ENCODE measurements at regions not wholly inside any gene's neighbourhood (a gene's known extent, or its start where the extent isn't known, plus 50 kb on each side); places are given as distances from the start of the nearest gene placed in this dataset.

GRCh38 chr3:72652395-72652794 is 195.8 kb downstream of the SHQ1 start:
- Histone ChIP-seq H3K79me2 (ENCODE audit: insufficient read depth, low read length) (no peaks in the 10 kb centered on the region), H3K27me3 (ENCODE audit: control insufficient read depth in 2 of 2, insufficient read depth in 2 of 2, low read length in 2 of 2) (peaks cover 13 to 21% of the 10 kb centered on the region in 2 donors), H3K27ac (ENCODE audit: low read depth in 1 of 2, low read length in 2 of 2) (no peak overlapping the region), H3K36me3 (replicated peaks in 1 of 2; ENCODE audit: control insufficient read depth in 1 of 2, insufficient read depth in 2 of 2, low read length in 2 of 2) (no peaks in the 10 kb centered on the region), H3K9me3 (replicated peaks in 1 of 2; ENCODE audit: control insufficient read depth in 1 of 2, insufficient read depth in 1 of 2, low read length in 2 of 2) (no peaks in the 10 kb centered on the region), H3K4me3 (replicated peaks in 1 of 3; ENCODE audit: low read depth in 2 of 3, low read length in 3 of 3) (no peak overlapping the region), H3K4me1 (ENCODE audit: control insufficient read depth in 1 of 2, insufficient read depth in 2 of 2, low read length in 2 of 2) (peaks cover 6 to 7% of the 10 kb centered on the region in 2 donors), H4K20me1 (ENCODE audit: insufficient read depth, low read length) (no peaks in the 10 kb centered on the region), H3K4me2 (replicated peaks; ENCODE audit: extremely low read depth, low read length, poor library complexity, severe bottlenecking) (no peak overlapping the region), H3K9ac (ENCODE audit: insufficient read depth, low read length, poor library complexity, severe bottlenecking) (no peak overlapping the region), H2AFZ (ENCODE audit: insufficient read depth, low read depth, low read length, poor library complexity, severe bottlenecking) (no peak overlapping the region)
- Mint-ChIP-seq H3K4me1 (peaks cover 7% of the 10 kb centered on the region), H3K36me3 (no peaks in the 10 kb centered on the region), H3K27ac (peak overlapping the region in 1 of 7 donors; percentile 31), H3K27me3 (ENCODE audit: low read depth in 3 of 3) (peaks cover 17 to 26% (median 21%) of the 10 kb centered on the region in 3 donors), H3K9me3 (peaks cover 0 to 6% (median 0%) of the 10 kb centered on the region in 7 donors), H3K4me3 (no peak overlapping the region)
- TF ChIP-seq CTCF (IDR thresholded peaks at IDR 0.05), result no peak
- intact Hi-C loops (cut with micrococcal nuclease), result loop anchor here in 1 of 2 donors (10.0 kb wide), 1 partner anchor 58 kb away; no protein-coding TSS in a partner anchor
- 90% methylated on average over 2 of the region's 4 CpGs for WGBS (ENCODE audit: insufficient coverage)
- DNase-seq, result no peak

GRCh38 chr3:72651498-72651897 is 196.7 kb downstream of the SHQ1 start:
- Histone ChIP-seq H3K9me3 (replicated peaks in 1 of 2; ENCODE audit: control insufficient read depth in 1 of 2, insufficient read depth in 1 of 2, low read length in 2 of 2) (no peaks in the 10 kb centered on the region), H4K20me1 (ENCODE audit: insufficient read depth, low read length) (no peaks in the 10 kb centered on the region), H3K4me2 (replicated peaks; ENCODE audit: extremely low read depth, low read length, poor library complexity, severe bottlenecking) (no peak overlapping the region), H3K79me2 (ENCODE audit: insufficient read depth, low read length) (no peaks in the 10 kb centered on the region), H3K4me3 (replicated peaks in 1 of 3; ENCODE audit: low read depth in 2 of 3, low read length in 3 of 3) (no peak overlapping the region), H3K9ac (ENCODE audit: insufficient read depth, low read length, poor library complexity, severe bottlenecking) (no peak overlapping the region), H3K36me3 (replicated peaks in 1 of 2; ENCODE audit: control insufficient read depth in 1 of 2, insufficient read depth in 2 of 2, low read length in 2 of 2) (no peaks in the 10 kb centered on the region), H3K4me1 (ENCODE audit: control insufficient read depth in 1 of 2, insufficient read depth in 2 of 2, low read length in 2 of 2) (peaks cover 6 to 7% of the 10 kb centered on the region in 2 donors), H3K27me3 (ENCODE audit: control insufficient read depth in 2 of 2, insufficient read depth in 2 of 2, low read length in 2 of 2) (peaks cover 13 to 21% of the 10 kb centered on the region in 2 donors), H3K27ac (ENCODE audit: low read depth in 1 of 2, low read length in 2 of 2) (no peak overlapping the region), H2AFZ (ENCODE audit: insufficient read depth, low read depth, low read length, poor library complexity, severe bottlenecking) (no peak overlapping the region)
- Mint-ChIP-seq H3K4me1 (peaks cover 7% of the 10 kb centered on the region), H3K4me3 (no peak overlapping the region), H3K27ac (no peak overlapping the region), H3K27me3 (ENCODE audit: low read depth in 3 of 3) (peaks cover 19 to 24% (median 19%) of the 10 kb centered on the region in 3 donors), H3K9me3 (peaks cover 0 to 6% (median 0%) of the 10 kb centered on the region in 7 donors), H3K36me3 (no peaks in the 10 kb centered on the region)
- DNase-seq, result no peak
- WGBS (ENCODE audit: insufficient coverage), result no CpG with 5 or more reads among the region's 2 CpGs
- no peak for TF ChIP-seq CTCF (IDR thresholded peaks at IDR 0.05)
- intact Hi-C loops (cut with micrococcal nuclease), result loop anchor here in 1 of 2 donors (10.0 kb wide), 1 partner anchor 57 kb away; no protein-coding TSS in a partner anchor
